Neuronal stem cell (in vitro differentiated cells): ENCODE measurements at regions not wholly inside any gene's neighbourhood (a gene's known extent, or its start where the extent isn't known, plus 50 kb on each side); places are given as distances from the start of the nearest gene placed in this dataset.

Experiments
- DNase-seq: peaks from one replicate; pipeline ENCODE4 v3.0.0-alpha.2; 2013; ENCODE audit warnings: low spot score
- H2AFZ ChIP-seq: one replicate; pipeline ENCODE4 v1.6.1; 2013; ENCODE audit warnings: mild to moderate bottlenecking, low read length, inconsistent platforms
- H2AK5ac ChIP-seq: 2 replicates; pipeline ENCODE4 v1.6.1; 2013; ENCODE audit warnings: low read depth, mild to moderate bottlenecking, inconsistent platforms, low read length, moderate library complexity, mixed read lengths
- H2BK120ac ChIP-seq: 2 replicates; pipeline ENCODE4 v1.6.1; 2013; ENCODE audit warnings: low read depth, mild to moderate bottlenecking, inconsistent platforms, low read length, moderate library complexity, mixed read lengths
- H2BK12ac ChIP-seq: one replicate; pipeline ENCODE4 v1.6.1; 2013; ENCODE audit warnings: low read length, inconsistent platforms
- H2BK15ac ChIP-seq: 2 replicates; pipeline ENCODE4 v1.6.1; 2013; ENCODE audit warnings: mild to moderate bottlenecking, low read length, inconsistent platforms, mixed read lengths
- H2BK5ac ChIP-seq: one replicate; pipeline ENCODE4 v1.6.1; 2013; ENCODE audit warnings: inconsistent platforms, mild to moderate bottlenecking, low read length, moderate library complexity
- H3K14ac ChIP-seq: one replicate; pipeline ENCODE4 v1.6.1; 2013; ENCODE audit warnings: low read length, inconsistent platforms
- H3K18ac ChIP-seq: 2 replicates; pipeline ENCODE4 v1.6.1; 2013; ENCODE audit warnings: low read length, inconsistent platforms
- H3K23ac ChIP-seq: 2 replicates; pipeline ENCODE4 v1.6.1; 2013; ENCODE audit warnings: low read depth, mild to moderate bottlenecking, mixed read lengths, low read length, inconsistent platforms; ENCODE audit not compliant: poor library complexity
- H3K27ac ChIP-seq: replicated peaks from 3 replicates; pipeline ENCODE4 v1.5.1; 2013; ENCODE audit warnings: low read length, inconsistent platforms
- H3K27me3 ChIP-seq, 3 experiments: 2 replicates each; pipeline ENCODE4 v1.6.1; 2013; ENCODE audit warnings: low read length in 3 of 3, mild to moderate bottlenecking in 2 of 3, inconsistent platforms in 1 of 3, low read depth in 1 of 3, mixed read lengths in 1 of 3, moderate library complexity in 1 of 3; ENCODE audit not compliant: control insufficient read depth in 3 of 3, insufficient read depth in 3 of 3
- H3K36me3 ChIP-seq, 2 donors: replicated peaks in 1 of 2; 2 replicates each; pipeline ENCODE4 v1.6.1; 2013; ENCODE audit warnings: low read length in 2 of 2; ENCODE audit not compliant: control insufficient read depth in 2 of 2, insufficient read depth in 2 of 2
- H3K4ac ChIP-seq: 2 replicates; pipeline ENCODE4 v1.6.1; 2013; ENCODE audit warnings: inconsistent platforms, mild to moderate bottlenecking, low read length, moderate library complexity
- H3K4me1 ChIP-seq, 2 donors: 1 replicate in 1 of 2; 2 replicates in 1 of 2; pipeline ENCODE4 v1.6.1; 2013; ENCODE audit warnings: low read length in 2 of 2, low read depth in 1 of 2; ENCODE audit not compliant: control insufficient read depth in 2 of 2, insufficient read depth in 1 of 2
- H3K4me2 ChIP-seq: one replicate; pipeline ENCODE4 v1.6.1; 2013; ENCODE audit warnings: mild to moderate bottlenecking, low read length, inconsistent platforms; ENCODE audit not compliant: insufficient read depth, poor library complexity, severe bottlenecking
- H3K4me3 ChIP-seq, 2 donors: 2 replicates each; pipeline ENCODE4 v1.5.1; 2013; ENCODE audit warnings: low read length in 2 of 2, mild to moderate bottlenecking in 2 of 2, inconsistent platforms in 1 of 2, moderate library complexity in 1 of 2
- H3K79me1 ChIP-seq: one replicate; pipeline ENCODE4 v1.6.1; 2013; ENCODE audit warnings: low read depth, mild to moderate bottlenecking, inconsistent platforms, low read length, moderate library complexity
- H3K9ac ChIP-seq: one replicate; pipeline ENCODE4 v1.6.1; 2013; ENCODE audit warnings: mild to moderate bottlenecking, low read depth, low read length, inconsistent platforms; ENCODE audit not compliant: poor library complexity
- H3K9me3 ChIP-seq, 2 donors: replicated peaks in 1 of 2; 2 replicates each; pipeline versions ENCODE3 to v1.6.1; 2013; ENCODE audit warnings: low read length in 2 of 2, mild to moderate bottlenecking in 2 of 2, inconsistent platforms in 1 of 2, low read depth in 1 of 2, mixed read lengths in 1 of 2, moderate library complexity in 1 of 2; ENCODE audit not compliant: control insufficient read depth in 2 of 2, insufficient read depth in 1 of 2
- H4K8ac ChIP-seq: one replicate; pipeline ENCODE4 v1.6.1; 2013; ENCODE audit warnings: low read depth, mild to moderate bottlenecking, inconsistent platforms, low read length, moderate library complexity
- H4K91ac ChIP-seq: one replicate; pipeline ENCODE4 v1.6.1; 2013; ENCODE audit warnings: low read length, low read depth, mild to moderate bottlenecking, inconsistent platforms; ENCODE audit not compliant: poor library complexity
- WGBS, 2 donors: extraction: QIAGEN DNeasy Blood & Tissue Kit; methylation state at CpG; one replicate each; pipeline ENCODE4 v1.1.7; 2013; ENCODE audit warnings: missing lambda C conversion rate in 2 of 2, mixed read lengths in 1 of 2; ENCODE audit not compliant: insufficient read length in 2 of 2, insufficient replicate concordance in 1 of 2; ENCODE audit errors: extremely low coverage in 2 of 2; 5-methylcytosine and 5-hydroxymethylcytosine counted together

DNA sequence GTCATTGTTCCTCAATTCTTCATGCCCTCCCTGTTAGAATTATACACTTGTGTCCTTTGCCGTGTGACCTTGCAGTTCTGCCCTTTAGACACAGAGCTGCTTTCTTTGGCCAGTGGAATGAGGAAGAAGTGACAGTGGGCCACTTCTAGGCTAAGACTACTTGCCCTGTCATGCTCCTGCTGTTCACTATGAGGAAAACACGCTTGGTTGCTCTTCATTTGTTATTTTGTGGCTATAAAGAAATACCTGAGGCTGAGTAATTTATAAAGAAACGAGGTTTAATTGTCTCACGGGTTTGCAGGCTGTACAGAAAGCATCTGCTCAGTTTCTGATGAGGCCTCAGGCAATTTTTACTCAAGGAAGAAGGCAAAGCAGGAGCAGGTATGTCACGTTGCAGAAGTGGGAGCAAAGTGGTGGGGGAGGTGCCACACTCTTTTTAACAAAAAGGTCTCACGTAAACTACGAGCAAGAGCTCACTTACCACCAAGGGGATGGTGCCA lies 279.1 kb upstream of the DMAC1 start:
- no peaks in the 10 kb centered on the region for H3K27me3 ChIP-seq
- no peak overlapping the region for H3K9ac ChIP-seq
- no peak overlapping the region for H3K23ac ChIP-seq
- no peak overlapping the region for H2AFZ ChIP-seq
- no peak overlapping the region for H2BK120ac ChIP-seq
- H3K14ac ChIP-seq, result no peak overlapping the region
- H2BK5ac ChIP-seq, result no peak overlapping the region
- H4K8ac ChIP-seq, result no peak overlapping the region
- H3K36me3 ChIP-seq, result no peaks in the 10 kb centered on the region
- no peak overlapping the region for H3K27ac ChIP-seq
- H3K4me3 ChIP-seq, result no peak overlapping the region
- no peak overlapping the region for H3K18ac ChIP-seq
- WGBS, 2 donors, result no CpG with 5 or more reads among the region's 7 CpGs
- no peak overlapping the region for H3K4ac ChIP-seq
- H3K79me1 ChIP-seq, result no peaks in the 10 kb centered on the region
- no peak overlapping the region for H2BK12ac ChIP-seq
- no peaks in the 10 kb centered on the region for H3K9me3 ChIP-seq
- no peak overlapping the region for H3K4me2 ChIP-seq
- H2BK15ac ChIP-seq, result no peak overlapping the region
- no peak for DNase-seq
- no peak overlapping the region for H4K91ac ChIP-seq
- no peak overlapping the region for H2AK5ac ChIP-seq
- no peaks in the 10 kb centered on the region for H3K4me1 ChIP-seq

DNA sequence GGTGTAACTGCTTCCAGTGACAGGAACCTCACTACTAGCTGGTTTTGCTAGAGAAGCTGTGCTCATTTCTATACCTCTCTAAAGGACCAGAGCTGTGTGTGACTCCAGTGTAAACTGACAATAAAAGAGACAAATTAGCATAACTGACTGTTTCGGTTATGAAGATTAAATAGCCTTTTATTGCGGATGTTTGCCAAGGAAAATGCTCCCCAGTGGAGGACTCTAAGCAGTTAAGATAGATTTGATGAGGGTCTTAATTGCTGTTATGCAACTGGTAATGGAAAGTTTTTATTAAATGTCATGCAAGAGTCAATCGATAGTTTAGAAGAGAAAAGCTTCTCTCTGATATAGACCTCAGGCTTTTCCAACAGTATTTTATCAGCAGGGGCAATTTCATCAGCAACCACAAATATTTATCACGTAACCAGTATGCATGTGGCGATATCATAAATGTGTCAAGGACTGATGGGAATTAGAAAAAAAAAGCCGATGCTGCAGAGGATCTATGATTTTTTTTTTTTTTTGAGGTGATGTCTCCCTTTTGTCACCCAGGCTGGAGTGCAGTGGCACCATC lies 275.2 kb upstream of the DMAC1 start:
- Histone ChIP-seq H3K4me2 (no peak overlapping the region), H3K9me3 (no peaks in the 10 kb centered on the region), H2AK5ac (no peak overlapping the region), H2AFZ (no peak overlapping the region), H4K91ac (no peak overlapping the region), H3K4me3 (no peak overlapping the region), H3K27me3 (no peaks in the 10 kb centered on the region), H3K4ac (no peak overlapping the region), H4K8ac (no peak overlapping the region), H3K23ac (no peak overlapping the region), H2BK12ac (no peak overlapping the region), H2BK15ac (no peak overlapping the region), H3K79me1 (no peaks in the 10 kb centered on the region), H3K36me3 (no peaks in the 10 kb centered on the region), H3K27ac (no peak overlapping the region), H3K14ac (no peak overlapping the region), H3K18ac (no peak overlapping the region), H2BK120ac (no peak overlapping the region), H3K9ac (no peak overlapping the region), H2BK5ac (no peak overlapping the region), H3K4me1 (peaks cover 0 to 6% of the 10 kb centered on the region in 2 donors)
- no CpG with 5 or more reads among the region's 6 CpGs for WGBS, 2 donors
- DNase-seq, result no peak

DNA sequence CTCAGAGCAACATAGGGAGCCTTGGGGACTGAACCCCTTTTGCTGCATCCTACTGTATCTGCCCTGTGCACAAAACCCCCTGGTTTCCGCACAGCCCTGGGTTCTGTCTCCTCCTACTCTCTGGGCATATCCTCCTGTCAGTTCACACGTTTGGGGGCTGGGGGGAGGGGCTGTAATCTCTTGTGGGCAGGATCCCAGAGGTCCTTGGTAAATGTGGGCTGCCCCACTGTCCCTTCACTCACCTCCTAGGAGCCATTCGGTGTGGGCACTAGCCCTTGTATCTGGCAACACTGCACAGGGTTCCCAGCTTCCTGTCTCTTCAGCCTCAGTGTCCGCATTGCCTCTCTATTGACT lies 271.8 kb upstream of the DMAC1 start:
- H2BK120ac ChIP-seq, result no peak overlapping the region
- peaks cover 0 to 4% of the 10 kb centered on the region in 2 donors for H3K9me3 ChIP-seq
- peaks cover 0 to 6% of the 10 kb centered on the region in 2 donors for H3K4me1 ChIP-seq
- no peak overlapping the region for H4K8ac ChIP-seq
- H3K79me1 ChIP-seq, result no peaks in the 10 kb centered on the region
- H3K36me3 ChIP-seq, result no peaks in the 10 kb centered on the region
- peak overlapping the region; percentile 43 for H2AFZ ChIP-seq
- no peak overlapping the region for H3K23ac ChIP-seq
- no peak overlapping the region for H3K4ac ChIP-seq
- H3K4me3 ChIP-seq, result no peak overlapping the region
- H3K9ac ChIP-seq, result no peak overlapping the region
- H3K4me2 ChIP-seq, result no peak overlapping the region
- peak overlapping the region; percentile 4 for H3K18ac ChIP-seq
- no CpG with 5 or more reads among the region's 4 CpGs for WGBS, 2 donors
- no peak overlapping the region for H3K14ac ChIP-seq
- DNase-seq, result peak; percentile 9
- H3K27me3 ChIP-seq, result no peaks in the 10 kb centered on the region
- no peak overlapping the region for H3K27ac ChIP-seq
- H2BK5ac ChIP-seq, result no peak overlapping the region
- no peak overlapping the region for H4K91ac ChIP-seq
- no peak overlapping the region for H2BK12ac ChIP-seq
- no peak overlapping the region for H2AK5ac ChIP-seq
- H2BK15ac ChIP-seq, result no peak overlapping the region

DNA sequence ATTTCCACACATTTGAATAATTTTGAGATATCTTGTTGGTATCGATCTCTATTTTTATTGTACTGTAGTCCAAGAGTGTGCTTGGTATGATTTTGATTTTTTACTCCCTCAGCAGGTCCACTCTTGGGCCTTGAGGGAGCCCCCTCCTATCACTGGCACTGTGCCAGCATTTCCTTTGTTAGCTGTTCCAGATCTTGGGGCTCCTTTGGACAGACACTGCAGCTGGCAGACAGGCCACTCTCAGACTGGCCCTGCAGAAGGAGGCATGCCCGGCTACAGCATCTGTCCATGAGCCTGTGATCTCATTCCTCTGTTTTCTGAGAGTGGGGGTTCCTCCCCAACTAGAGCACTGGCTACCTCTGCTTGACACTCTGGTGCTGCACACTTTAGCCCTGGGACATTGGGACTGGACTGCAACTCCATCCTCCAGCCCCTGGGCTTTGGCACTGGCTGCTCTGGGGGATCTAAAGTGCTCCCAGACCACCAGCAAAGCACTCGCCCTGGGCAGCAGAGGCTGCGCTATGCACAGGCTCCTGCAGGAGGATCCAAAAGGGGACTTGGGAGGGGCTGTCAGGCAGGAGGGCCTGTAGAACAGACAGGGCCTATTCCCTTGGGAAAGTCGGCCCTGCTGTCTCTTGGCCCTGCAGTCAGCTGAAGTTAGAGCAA lies 271.3 kb upstream of the DMAC1 start:
- no peak overlapping the region for H3K4me3 ChIP-seq
- H2BK120ac ChIP-seq, result no peak overlapping the region
- no peaks in the 10 kb centered on the region for H3K79me1 ChIP-seq
- peak; percentile 12 for DNase-seq
- H2AFZ ChIP-seq, result peak overlapping the region; percentile 43
- no peak overlapping the region for H2AK5ac ChIP-seq
- no peak overlapping the region for H3K4ac ChIP-seq
- no peaks in the 10 kb centered on the region for H3K27me3 ChIP-seq
- no peak overlapping the region for H3K23ac ChIP-seq
- no peak overlapping the region for H3K27ac ChIP-seq
- no peak overlapping the region for H3K18ac ChIP-seq
- H4K91ac ChIP-seq, result no peak overlapping the region
- H2BK15ac ChIP-seq, result no peak overlapping the region
- H3K4me2 ChIP-seq, result no peak overlapping the region
- no peak overlapping the region for H2BK5ac ChIP-seq
- H3K14ac ChIP-seq, result no peak overlapping the region
- H3K9me3 ChIP-seq, result peaks cover 0 to 4% of the 10 kb centered on the region in 2 donors
- no CpG with 5 or more reads among the region's 5 CpGs for WGBS, 2 donors
- no peak overlapping the region for H4K8ac ChIP-seq
- H3K9ac ChIP-seq, result no peak overlapping the region
- peaks cover 0 to 6% of the 10 kb centered on the region in 2 donors for H3K4me1 ChIP-seq
- no peaks in the 10 kb centered on the region for H3K36me3 ChIP-seq
- no peak overlapping the region for H2BK12ac ChIP-seq
